ENCODE measurements at regions not wholly inside any gene's neighbourhood (a gene's known extent, or its start where the extent isn't known, plus 50 kb on each side); places are given as distances from the start of the nearest gene placed in this dataset.

GRCh38 chr16:62657116-62657515 is 620.9 kb upstream of the CDH8 start:
- no peaks in the 10 kb centered on the region for H3K36me3 ChIP-seq
- H3K4me3 ChIP-seq = no peak overlapping the region
- no peaks in the 10 kb centered on the region for H3K4me1 ChIP-seq (ENCODE audit: control insufficient read depth in 1 of 2, low read depth in 2 of 2)
- H3K27me3 ChIP-seq (replicated peaks; ENCODE audit: insufficient read depth) = no peaks in the 10 kb centered on the region
- no peaks in the 10 kb centered on the region for H3K9me3 ChIP-seq
- no peak overlapping the region for H3K27ac ChIP-seq
- no peak for TF ChIP-seq CTCF (IDR thresholded peaks at IDR 0.05)
- DNase-seq (ENCODE audit: low spot score) (no peak), ATAC-seq (ENCODE audit: insufficient number of reproducible peaks, low FRiP score, low read depth) (no peak)

- DNase-seq (ENCODE audit: low spot score) = no peak
- ATAC-seq (ENCODE audit: insufficient number of reproducible peaks, low FRiP score, low read depth) = no peak
- TF ChIP-seq CTCF (IDR thresholded peaks at IDR 0.05) = no peak
- H3K4me3 ChIP-seq = no peak overlapping the region
- H3K9me3 ChIP-seq = no peaks in the 10 kb centered on the region
- no peaks in the 10 kb centered on the region for H3K4me1 ChIP-seq (ENCODE audit: control insufficient read depth in 1 of 2, low read depth in 2 of 2)
- no peaks in the 10 kb centered on the region for H3K36me3 ChIP-seq
- H3K27ac ChIP-seq = no peak overlapping the region
- H3K27me3 ChIP-seq (replicated peaks; ENCODE audit: insufficient read depth) = no peaks in the 10 kb centered on the region
Observed at GRCh38 chr16:62652441-62653120, 616.3 kb upstream of the CDH8 start.

GRCh38 chr16:62648256-62648655 is 612.0 kb upstream of the CDH8 start:
- Histone ChIP-seq H3K4me3 (no peak overlapping the region), H3K36me3 (no peaks in the 10 kb centered on the region), H3K9me3 (peaks cover 13% of the 10 kb centered on the region), H3K27ac (no peak overlapping the region), H3K4me1 (ENCODE audit: control insufficient read depth in 1 of 2, low read depth in 2 of 2) (no peaks in the 10 kb centered on the region), H3K27me3 (replicated peaks; ENCODE audit: insufficient read depth) (no peaks in the 10 kb centered on the region)
- ATAC-seq (ENCODE audit: insufficient number of reproducible peaks, low FRiP score, low read depth) (no peak), DNase-seq (ENCODE audit: low spot score) (no peak)
- no peak for TF ChIP-seq CTCF (IDR thresholded peaks at IDR 0.05)

GRCh38 chr16:62644030-62644812 is 608.0 kb upstream of the CDH8 start:
- Histone ChIP-seq H3K27ac (no peak overlapping the region), H3K9me3 (peaks cover 13% of the 10 kb centered on the region), H3K4me1 (ENCODE audit: control insufficient read depth in 1 of 2, low read depth in 2 of 2) (no peaks in the 10 kb centered on the region), H3K4me3 (no peak overlapping the region), H3K36me3 (no peaks in the 10 kb centered on the region), H3K27me3 (replicated peaks; ENCODE audit: insufficient read depth) (no peaks in the 10 kb centered on the region)
- TF ChIP-seq CTCF (IDR thresholded peaks at IDR 0.05) = no peak
- ATAC-seq (ENCODE audit: insufficient number of reproducible peaks, low FRiP score, low read depth) (no peak), DNase-seq (ENCODE audit: low spot score) (no peak)

GRCh38 chr16:62642677-62643076 is 606.4 kb upstream of the CDH8 start:
- H3K36me3 ChIP-seq = no peaks in the 10 kb centered on the region
- peaks cover 13% of the 10 kb centered on the region for H3K9me3 ChIP-seq
- no peak for ATAC-seq (ENCODE audit: insufficient number of reproducible peaks, low FRiP score, low read depth)
- TF ChIP-seq CTCF (IDR thresholded peaks at IDR 0.05) = no peak
- DNase-seq (ENCODE audit: low spot score) = no peak
- no peaks in the 10 kb centered on the region for H3K4me1 ChIP-seq (ENCODE audit: control insufficient read depth in 1 of 2, low read depth in 2 of 2)
- no peak overlapping the region for H3K4me3 ChIP-seq
- H3K27ac ChIP-seq = no peak overlapping the region
- no peaks in the 10 kb centered on the region for H3K27me3 ChIP-seq (replicated peaks; ENCODE audit: insufficient read depth)
